DOHH2 (cell line): ENCODE measurements at regions not wholly inside any gene's neighbourhood (a gene's known extent, or its start where the extent isn't known, plus 50 kb on each side); places are given as distances from the start of the nearest gene placed in this dataset.

Experiments
- H3F3A ChIP-seq: fragments of 200-600 bp; sonication (generic), shearing (Covaris generic); 2 replicates; pipeline ENCODE4 v1.6.0; 2016; ENCODE audit warnings: antibody characterized with exemption, mild to moderate bottlenecking; ENCODE audit not compliant: control insufficient read depth, insufficient read depth
- H3K27ac ChIP-seq: fragments of 200-600 bp; sonication (generic); 2 replicates; pipeline ENCODE4 v1.5.1; 2014; ENCODE audit warnings: low read depth, mild to moderate bottlenecking, low read length, moderate library complexity
- H3K27me3 ChIP-seq: fragments of 200-600 bp; sonication (generic); 2 replicates; pipeline ENCODE4 v1.6.1; 2014; ENCODE audit warnings: mild to moderate bottlenecking, low read length, mixed read lengths; ENCODE audit not compliant: control insufficient read depth
- H3K36me3 ChIP-seq: fragments of 200-600 bp; sonication (generic); 2 replicates; pipeline ENCODE4 v1.6.1; 2014; ENCODE audit warnings: mild to moderate bottlenecking, low read length, moderate library complexity, mixed read lengths; ENCODE audit not compliant: control insufficient read depth
- H3K4me1 ChIP-seq: fragments of 200-600 bp; sonication (generic); 2 replicates; pipeline ENCODE4 v1.6.1; 2014; ENCODE audit warnings: mild to moderate bottlenecking, low read length, mixed read lengths; ENCODE audit not compliant: control insufficient read depth
- H3K4me2 ChIP-seq: fragments of 200-600 bp; sonication (generic); 2 replicates; pipeline ENCODE4 v1.6.0; 2014; ENCODE audit warnings: mild to moderate bottlenecking, low read length, moderate library complexity
- H3K4me3 ChIP-seq: fragments of 200-600 bp; sonication (generic); 2 replicates; pipeline ENCODE4 v1.5.1; 2014; ENCODE audit warnings: mild to moderate bottlenecking, low read length, mixed read lengths
- H3K79me2 ChIP-seq: fragments of 200-600 bp; sonication (generic); 2 replicates; pipeline ENCODE4 v1.6.1; 2014; ENCODE audit warnings: mild to moderate bottlenecking, low read length, mixed read lengths; ENCODE audit not compliant: control insufficient read depth
- H3K9me2 ChIP-seq: fragments of 200-600 bp; sonication (generic); replicated peaks from 2 replicates; pipeline ENCODE4 v1.6.1; 2014; ENCODE audit warnings: mild to moderate bottlenecking, low read length, mixed read lengths; ENCODE audit not compliant: control insufficient read depth
- H3K9me3 ChIP-seq: fragments of 200-600 bp; sonication (generic); 2 replicates; pipeline ENCODE4 v1.6.1; 2014; ENCODE audit warnings: antibody characterized with exemption, low read length, mixed read lengths; ENCODE audit not compliant: control insufficient read depth, insufficient read depth
- H4K20me1 ChIP-seq: fragments of 200-600 bp; sonication (generic); 2 replicates; pipeline ENCODE4 v1.6.0; 2014; ENCODE audit warnings: low read depth, mild to moderate bottlenecking, antibody characterized with exemption, low read length, moderate library complexity; ENCODE audit not compliant: control insufficient read depth, insufficient read depth
- EZH2phosphoT487 ChIP-seq: fragments of 200-600 bp; sonication (generic); IDR thresholded peaks from 2 replicates; pipeline ENCODE4 v1.6.1; 2017; ENCODE audit warnings: borderline replicate concordance, mild to moderate bottlenecking, antibody characterized with exemption, low read length, moderate library complexity, mixed read lengths
- TF ChIP-seq, protein P1 (sequence below): fragments of 200-600 bp; sonication (generic); IDR thresholded peaks from one replicate; pipeline ENCODE4 v1.5.1; 2014; ENCODE audit warnings: antibody characterized with exemption, mild to moderate bottlenecking, low read depth, low read length; ENCODE audit not compliant: poor library complexity, severe bottlenecking

DNA sequence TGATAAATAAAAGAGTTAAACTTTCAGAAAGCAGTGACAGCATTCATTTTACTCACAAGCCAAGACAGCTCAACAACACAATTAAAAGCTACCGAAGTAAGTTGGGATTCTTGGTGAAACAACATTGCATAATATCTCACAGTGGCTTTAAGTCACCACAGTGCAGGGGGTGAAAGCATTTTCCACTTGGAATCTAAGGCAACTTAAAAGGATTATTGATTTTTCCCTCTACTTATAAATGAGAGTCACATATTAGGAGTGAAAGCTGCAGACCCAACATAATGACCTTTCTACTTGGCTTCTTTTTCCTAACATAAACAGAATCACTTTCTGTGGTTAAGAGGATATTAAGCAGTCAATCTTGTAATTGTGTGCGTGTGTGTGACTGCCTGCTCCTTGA lies 536.6 kb upstream of the CXADR start:
- Histone ChIP-seq H3K4me3 (no peak overlapping the region), H3K27ac (no peak overlapping the region), H3K79me2 (no peaks in the 10 kb centered on the region), H3K36me3 (no peaks in the 10 kb centered on the region), H3K9me3 (no peaks in the 10 kb centered on the region), H3K27me3 (no peaks in the 10 kb centered on the region), H3K9me2 (no peaks in the 10 kb centered on the region), H4K20me1 (no peaks in the 10 kb centered on the region), H3K4me1 (no peaks in the 10 kb centered on the region), H3F3A (no peaks in the 10 kb centered on the region), H3K4me2 (no peak overlapping the region)
- no peak for TF ChIP-seq EZH2phosphoT487
- TF ChIP-seq, protein P1, sequence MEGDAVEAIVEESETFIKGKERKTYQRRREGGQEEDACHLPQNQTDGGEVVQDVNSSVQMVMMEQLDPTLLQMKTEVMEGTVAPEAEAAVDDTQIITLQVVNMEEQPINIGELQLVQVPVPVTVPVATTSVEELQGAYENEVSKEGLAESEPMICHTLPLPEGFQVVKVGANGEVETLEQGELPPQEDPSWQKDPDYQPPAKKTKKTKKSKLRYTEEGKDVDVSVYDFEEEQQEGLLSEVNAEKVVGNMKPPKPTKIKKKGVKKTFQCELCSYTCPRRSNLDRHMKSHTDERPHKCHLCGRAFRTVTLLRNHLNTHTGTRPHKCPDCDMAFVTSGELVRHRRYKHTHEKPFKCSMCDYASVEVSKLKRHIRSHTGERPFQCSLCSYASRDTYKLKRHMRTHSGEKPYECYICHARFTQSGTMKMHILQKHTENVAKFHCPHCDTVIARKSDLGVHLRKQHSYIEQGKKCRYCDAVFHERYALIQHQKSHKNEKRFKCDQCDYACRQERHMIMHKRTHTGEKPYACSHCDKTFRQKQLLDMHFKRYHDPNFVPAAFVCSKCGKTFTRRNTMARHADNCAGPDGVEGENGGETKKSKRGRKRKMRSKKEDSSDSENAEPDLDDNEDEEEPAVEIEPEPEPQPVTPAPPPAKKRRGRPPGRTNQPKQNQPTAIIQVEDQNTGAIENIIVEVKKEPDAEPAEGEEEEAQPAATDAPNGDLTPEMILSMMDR, result no peak

DNA sequence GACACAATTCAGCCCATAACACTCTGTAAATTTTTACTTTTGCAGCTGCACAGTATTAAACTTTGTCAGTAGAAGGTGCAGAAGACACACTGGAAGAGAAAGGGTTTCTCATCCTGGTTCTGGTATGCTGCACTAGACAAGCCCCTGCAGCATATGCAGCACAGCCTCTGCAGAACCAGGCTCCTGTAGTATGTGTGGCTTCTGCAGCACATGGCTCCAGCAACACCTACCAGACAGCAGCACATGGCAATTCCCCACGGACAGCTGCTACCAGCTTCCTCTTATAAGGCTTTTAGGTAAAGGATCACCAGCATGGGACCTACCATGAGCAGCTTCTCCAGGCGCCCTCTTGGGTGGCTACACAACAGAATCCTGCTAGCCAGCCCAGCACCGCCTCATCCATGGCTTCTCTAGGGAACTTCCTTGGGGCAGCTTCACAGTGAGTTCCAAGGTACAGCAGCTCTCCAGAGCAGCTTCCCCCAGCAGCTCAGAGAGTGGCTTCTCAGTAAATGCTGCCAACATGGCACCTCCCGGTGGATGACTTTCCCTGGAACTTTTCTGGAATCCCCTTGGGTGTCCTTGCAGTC lies 534.4 kb upstream of the CXADR start:
- no peaks in the 10 kb centered on the region for H3K9me3 ChIP-seq
- H4K20me1 ChIP-seq, result no peaks in the 10 kb centered on the region
- no peaks in the 10 kb centered on the region for H3F3A ChIP-seq
- TF ChIP-seq, protein P1, result no peak
- no peak for TF ChIP-seq EZH2phosphoT487
- H3K9me2 ChIP-seq, result no peaks in the 10 kb centered on the region
- no peak overlapping the region for H3K4me2 ChIP-seq
- no peaks in the 10 kb centered on the region for H3K27me3 ChIP-seq
- H3K4me3 ChIP-seq, result no peak overlapping the region
- no peaks in the 10 kb centered on the region for H3K79me2 ChIP-seq
- no peaks in the 10 kb centered on the region for H3K36me3 ChIP-seq
- H3K4me1 ChIP-seq, result no peaks in the 10 kb centered on the region
- no peak overlapping the region for H3K27ac ChIP-seq

DNA sequence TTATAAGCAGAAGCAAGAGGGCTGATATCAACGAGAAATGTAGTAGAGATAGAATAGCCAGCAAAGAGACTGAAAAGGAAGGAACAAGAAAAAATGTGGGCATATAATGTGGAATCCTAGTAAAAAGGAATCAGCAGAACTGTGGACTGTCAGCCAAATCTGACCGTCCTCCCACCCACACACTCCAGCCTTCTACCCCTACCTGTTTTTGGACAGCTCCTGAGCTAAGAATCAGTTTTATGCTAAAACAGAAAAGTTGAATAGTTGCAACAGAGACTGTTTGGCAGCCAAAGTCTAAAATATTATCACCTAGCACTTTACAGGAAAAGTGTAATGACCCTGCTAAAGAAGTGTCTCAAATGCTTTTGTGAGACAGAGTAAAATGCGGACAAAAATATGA lies 533.3 kb upstream of the CXADR start:
- Histone ChIP-seq H3K79me2 (no peaks in the 10 kb centered on the region), H3K36me3 (no peaks in the 10 kb centered on the region), H3K4me1 (no peaks in the 10 kb centered on the region), H3K4me3 (no peak overlapping the region), H3F3A (no peaks in the 10 kb centered on the region), H3K27me3 (no peaks in the 10 kb centered on the region), H4K20me1 (no peaks in the 10 kb centered on the region), H3K27ac (no peak overlapping the region), H3K4me2 (no peak overlapping the region), H3K9me2 (no peaks in the 10 kb centered on the region), H3K9me3 (no peaks in the 10 kb centered on the region)
- TF ChIP-seq, protein P1, result no peak
- no peak for TF ChIP-seq EZH2phosphoT487
